ENCODE measurements at regions not wholly inside any gene's neighbourhood (a gene's known extent, or its start where the extent isn't known, plus 50 kb on each side); places are given as distances from the start of the nearest gene placed in this dataset.

DNA sequence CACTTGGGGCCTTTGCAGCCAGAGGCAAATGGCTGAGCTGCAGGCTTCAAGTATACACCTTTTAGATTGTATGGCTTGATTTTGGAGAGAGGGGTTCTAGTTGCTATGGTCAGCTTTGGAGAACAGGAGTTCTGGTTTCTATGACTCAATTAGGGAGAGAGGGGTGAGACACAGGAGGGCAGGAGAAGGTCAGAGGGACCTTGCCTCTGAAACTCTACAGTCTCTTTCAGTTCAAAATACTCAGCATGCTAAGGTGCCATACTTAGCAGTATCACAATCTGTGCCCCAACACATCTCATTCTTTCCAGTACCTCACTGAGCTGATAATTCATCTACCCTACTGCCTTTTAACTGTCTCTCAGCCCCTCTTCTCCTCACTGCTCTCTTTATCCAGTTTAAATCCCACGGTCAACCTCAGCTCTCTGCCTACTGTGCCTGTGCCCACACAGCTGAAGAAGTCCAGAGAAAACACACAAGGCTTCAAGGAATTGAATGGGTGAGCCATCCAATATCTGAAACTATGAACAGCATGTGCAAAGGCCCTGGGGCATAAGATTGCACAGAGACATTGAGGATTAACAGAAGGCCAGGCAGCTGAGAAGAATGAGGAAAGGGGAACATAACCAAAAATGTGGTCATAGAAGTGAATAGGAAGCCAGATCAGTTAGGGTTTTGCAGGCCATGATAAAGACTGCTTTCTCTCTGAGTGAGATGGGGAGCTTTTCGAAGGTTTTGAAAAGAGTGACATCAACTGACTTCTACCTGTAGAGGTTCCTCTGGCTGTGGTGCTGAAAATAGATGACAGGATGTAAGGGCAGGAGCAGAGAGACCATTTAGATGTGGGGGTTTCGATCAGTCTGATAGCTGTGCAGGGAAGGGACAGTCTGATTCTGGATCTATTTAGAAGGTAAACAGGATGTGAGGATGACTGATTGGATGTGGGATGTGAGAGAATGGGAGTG is 54.5 kb upstream of the C3orf80 start:
- H3K4me3 ChIP-seq (replicated peaks; ENCODE audit: low read depth, low read length): no peak overlapping the region
- DNase-seq (ENCODE audit: low read depth): no peak
- TF ChIP-seq, protein P1, sequence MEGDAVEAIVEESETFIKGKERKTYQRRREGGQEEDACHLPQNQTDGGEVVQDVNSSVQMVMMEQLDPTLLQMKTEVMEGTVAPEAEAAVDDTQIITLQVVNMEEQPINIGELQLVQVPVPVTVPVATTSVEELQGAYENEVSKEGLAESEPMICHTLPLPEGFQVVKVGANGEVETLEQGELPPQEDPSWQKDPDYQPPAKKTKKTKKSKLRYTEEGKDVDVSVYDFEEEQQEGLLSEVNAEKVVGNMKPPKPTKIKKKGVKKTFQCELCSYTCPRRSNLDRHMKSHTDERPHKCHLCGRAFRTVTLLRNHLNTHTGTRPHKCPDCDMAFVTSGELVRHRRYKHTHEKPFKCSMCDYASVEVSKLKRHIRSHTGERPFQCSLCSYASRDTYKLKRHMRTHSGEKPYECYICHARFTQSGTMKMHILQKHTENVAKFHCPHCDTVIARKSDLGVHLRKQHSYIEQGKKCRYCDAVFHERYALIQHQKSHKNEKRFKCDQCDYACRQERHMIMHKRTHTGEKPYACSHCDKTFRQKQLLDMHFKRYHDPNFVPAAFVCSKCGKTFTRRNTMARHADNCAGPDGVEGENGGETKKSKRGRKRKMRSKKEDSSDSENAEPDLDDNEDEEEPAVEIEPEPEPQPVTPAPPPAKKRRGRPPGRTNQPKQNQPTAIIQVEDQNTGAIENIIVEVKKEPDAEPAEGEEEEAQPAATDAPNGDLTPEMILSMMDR (IDR thresholded peaks at IDR 0.05; ENCODE audit: low read length, missing control alignments): no peak

DNA sequence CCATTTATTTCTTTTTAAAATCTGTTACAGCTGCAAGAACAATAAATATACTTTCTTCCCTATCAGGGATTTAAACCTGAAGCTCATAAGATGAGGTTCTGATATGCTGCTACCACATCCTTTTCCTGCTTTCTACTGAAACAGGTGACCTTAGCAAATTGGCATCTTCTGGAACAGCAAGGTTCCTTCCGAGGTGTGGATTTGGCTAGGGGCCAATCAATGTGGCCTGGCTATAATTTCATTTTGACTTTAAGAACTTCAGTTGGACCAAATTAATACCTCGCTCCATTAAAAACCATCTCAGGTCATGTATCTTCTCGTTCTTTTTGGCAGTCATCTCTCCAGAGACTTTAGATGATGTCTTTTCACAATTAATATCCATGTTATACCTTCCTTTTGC is 53.4 kb upstream of the C3orf80 start:
- no peak for DNase-seq (ENCODE audit: low read depth)
- no peak overlapping the region for H3K4me3 ChIP-seq (replicated peaks; ENCODE audit: low read depth, low read length)
- TF ChIP-seq, protein P1 (IDR thresholded peaks at IDR 0.05; ENCODE audit: low read length, missing control alignments): no peak

DNA sequence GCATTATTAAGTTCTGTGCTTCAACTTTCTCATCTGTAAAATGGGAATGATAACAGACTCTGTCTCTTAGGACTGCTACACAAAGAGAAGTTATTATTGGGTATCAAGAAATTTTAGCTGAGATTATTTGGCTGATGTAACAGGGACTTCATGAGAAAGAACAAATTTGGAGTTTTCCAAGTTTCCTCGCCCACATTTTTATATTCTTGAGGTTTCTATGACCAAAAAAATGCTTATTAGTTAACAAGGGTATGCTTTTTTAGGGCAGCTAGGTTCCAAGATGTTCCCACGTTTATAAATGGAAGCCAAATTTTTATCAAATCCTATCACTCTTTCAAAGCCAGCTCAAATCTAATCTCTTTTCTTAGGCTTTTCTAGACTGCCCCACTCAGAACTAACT is 50.6 kb upstream of the C3orf80 start:
- no peak overlapping the region for H3K4me3 ChIP-seq (replicated peaks; ENCODE audit: low read depth, low read length)
- TF ChIP-seq, protein P1 (IDR thresholded peaks at IDR 0.05; ENCODE audit: low read length, missing control alignments): no peak
- no peak for DNase-seq (ENCODE audit: low read depth)
